ENCODE measurements at regions not wholly inside any gene's neighbourhood (a gene's known extent, or its start where the extent isn't known, plus 50 kb on each side); places are given as distances from the start of the nearest gene placed in this dataset.

DNA sequence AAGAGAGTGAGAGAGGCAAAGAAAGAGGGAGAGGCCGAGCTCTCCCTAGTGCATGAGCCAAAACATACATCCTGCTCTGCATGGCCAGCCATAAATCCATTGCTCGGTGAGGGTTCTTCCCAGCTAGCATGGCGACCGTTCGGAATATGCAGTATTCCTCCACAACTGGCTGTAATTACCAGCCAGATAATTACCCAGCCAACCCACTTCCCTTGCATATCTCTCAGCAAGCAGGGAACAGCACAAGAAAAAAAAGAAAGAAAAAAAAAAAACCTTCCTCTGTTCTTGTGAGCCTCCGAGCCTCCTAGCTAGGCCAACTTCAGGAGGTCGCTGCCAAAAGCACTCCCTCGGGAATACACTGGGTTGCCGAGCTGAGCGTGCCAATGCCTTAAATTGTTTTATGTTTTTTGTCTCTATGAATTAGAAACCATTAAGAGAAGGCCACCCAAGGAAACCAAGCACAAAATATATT, 567.9 kb downstream of the MED13L start:
- TF ChIP-seq, protein P1, sequence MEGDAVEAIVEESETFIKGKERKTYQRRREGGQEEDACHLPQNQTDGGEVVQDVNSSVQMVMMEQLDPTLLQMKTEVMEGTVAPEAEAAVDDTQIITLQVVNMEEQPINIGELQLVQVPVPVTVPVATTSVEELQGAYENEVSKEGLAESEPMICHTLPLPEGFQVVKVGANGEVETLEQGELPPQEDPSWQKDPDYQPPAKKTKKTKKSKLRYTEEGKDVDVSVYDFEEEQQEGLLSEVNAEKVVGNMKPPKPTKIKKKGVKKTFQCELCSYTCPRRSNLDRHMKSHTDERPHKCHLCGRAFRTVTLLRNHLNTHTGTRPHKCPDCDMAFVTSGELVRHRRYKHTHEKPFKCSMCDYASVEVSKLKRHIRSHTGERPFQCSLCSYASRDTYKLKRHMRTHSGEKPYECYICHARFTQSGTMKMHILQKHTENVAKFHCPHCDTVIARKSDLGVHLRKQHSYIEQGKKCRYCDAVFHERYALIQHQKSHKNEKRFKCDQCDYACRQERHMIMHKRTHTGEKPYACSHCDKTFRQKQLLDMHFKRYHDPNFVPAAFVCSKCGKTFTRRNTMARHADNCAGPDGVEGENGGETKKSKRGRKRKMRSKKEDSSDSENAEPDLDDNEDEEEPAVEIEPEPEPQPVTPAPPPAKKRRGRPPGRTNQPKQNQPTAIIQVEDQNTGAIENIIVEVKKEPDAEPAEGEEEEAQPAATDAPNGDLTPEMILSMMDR (IDR thresholded peaks at IDR 0.05; ENCODE audit: low read depth, low read length) = no peak
- no peak for TF ChIP-seq POLR2A (IDR thresholded peaks at IDR 0.05; ENCODE audit: extremely low read depth, insufficient read length)
- TF ChIP-seq, protein P2, sequence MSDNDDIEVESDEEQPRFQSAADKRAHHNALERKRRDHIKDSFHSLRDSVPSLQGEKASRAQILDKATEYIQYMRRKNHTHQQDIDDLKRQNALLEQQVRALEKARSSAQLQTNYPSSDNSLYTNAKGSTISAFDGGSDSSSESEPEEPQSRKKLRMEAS (IDR thresholded peaks at IDR 0.05; ENCODE audit: low read depth, low read length) = no peak
- TF ChIP-seq MYC (IDR thresholded peaks at IDR 0.05; ENCODE audit: low read depth, low read length) = no peak
- DNase-seq (ENCODE audit: low read depth) = no peak
- no peak overlapping the region for H3K4me3 ChIP-seq (ENCODE audit: low read depth, low read length)

DNA sequence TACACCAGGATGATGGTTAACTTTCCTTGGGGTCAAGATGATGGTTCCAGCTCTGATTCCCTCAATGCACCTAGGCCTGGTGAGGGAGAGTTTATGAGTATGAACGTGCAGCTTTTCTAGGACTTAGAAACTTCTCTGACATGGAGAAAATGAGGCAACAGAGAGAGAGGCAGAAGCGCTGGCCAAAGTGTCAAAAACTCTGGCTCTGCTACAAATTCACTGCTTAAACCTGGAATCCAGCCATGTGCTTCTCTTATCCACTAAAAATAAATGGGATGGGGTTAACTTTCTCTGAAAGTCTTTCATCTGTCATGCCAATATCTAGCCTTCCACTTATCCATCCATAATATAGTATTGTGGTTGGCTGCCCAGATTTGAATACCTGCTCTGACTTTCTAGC, 568.7 kb downstream of the MED13L start:
- no peak for DNase-seq (ENCODE audit: low read depth)
- no peak overlapping the region for H3K4me3 ChIP-seq (ENCODE audit: low read depth, low read length)
- TF ChIP-seq POLR2A (IDR thresholded peaks at IDR 0.05; ENCODE audit: extremely low read depth, insufficient read length) = no peak
- TF ChIP-seq, protein P2 (IDR thresholded peaks at IDR 0.05; ENCODE audit: low read depth, low read length) = no peak
- TF ChIP-seq MYC (IDR thresholded peaks at IDR 0.05; ENCODE audit: low read depth, low read length) = no peak
- TF ChIP-seq, protein P1 (IDR thresholded peaks at IDR 0.05; ENCODE audit: low read depth, low read length) = no peak

DNA sequence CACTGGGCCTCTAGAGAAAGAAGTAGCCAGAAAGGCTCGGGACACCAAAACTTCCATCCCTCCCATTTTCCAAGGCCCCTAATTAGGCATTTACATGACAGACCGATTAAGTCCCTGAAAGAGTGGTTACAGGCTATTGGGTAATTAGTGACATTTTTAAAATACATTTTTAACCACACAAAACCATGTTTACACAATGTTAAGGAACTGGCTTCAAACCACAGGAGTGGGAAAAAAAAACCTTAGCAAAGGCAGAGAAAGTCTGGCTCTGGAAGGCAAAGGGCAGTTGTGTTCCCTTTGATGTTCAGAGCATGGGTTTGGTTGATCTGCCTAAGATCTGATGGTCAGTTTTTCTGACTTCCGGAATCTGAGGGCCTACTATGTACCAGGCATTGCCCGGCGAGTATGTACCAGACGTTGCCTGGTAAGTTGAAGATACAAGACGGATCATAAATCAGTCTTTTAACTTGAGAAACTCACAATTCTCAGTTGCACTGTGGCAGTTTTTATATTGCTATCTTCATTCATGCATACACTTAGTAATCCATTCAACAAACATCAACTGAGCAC, 576.5 kb downstream of the MED13L start:
- no peak overlapping the region for H3K4me3 ChIP-seq (ENCODE audit: low read depth, low read length)
- DNase-seq (ENCODE audit: low read depth) = no peak
- TF ChIP-seq, protein P2 (IDR thresholded peaks at IDR 0.05; ENCODE audit: low read depth, low read length) = no peak
- TF ChIP-seq, protein P1 (IDR thresholded peaks at IDR 0.05; ENCODE audit: low read depth, low read length) = no peak
- TF ChIP-seq POLR2A (IDR thresholded peaks at IDR 0.05; ENCODE audit: extremely low read depth, insufficient read length) = no peak
- no peak for TF ChIP-seq MYC (IDR thresholded peaks at IDR 0.05; ENCODE audit: low read depth, low read length)

DNA sequence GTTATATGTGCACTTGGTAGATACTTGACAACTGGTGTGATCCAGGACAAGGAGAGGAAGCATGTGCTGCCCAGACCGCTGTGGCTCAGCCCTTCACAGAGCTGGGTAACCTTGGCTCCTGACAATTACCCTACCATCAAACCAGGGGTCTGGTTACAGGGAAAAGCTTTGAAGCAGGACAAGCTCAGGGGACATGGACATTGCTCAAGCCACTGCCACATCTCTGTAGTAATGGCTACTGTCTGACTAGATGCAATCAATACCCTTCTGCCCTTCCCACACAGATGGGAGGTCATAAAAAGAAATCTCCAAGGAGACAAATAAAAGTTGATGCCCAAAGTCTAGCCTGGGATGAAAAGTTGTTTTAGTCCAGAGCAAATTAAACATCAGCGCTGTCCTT, 577.4 kb downstream of the MED13L start:
- TF ChIP-seq, protein P1 (IDR thresholded peaks at IDR 0.05; ENCODE audit: low read depth, low read length) = no peak
- TF ChIP-seq MYC (IDR thresholded peaks at IDR 0.05; ENCODE audit: low read depth, low read length) (no peak), POLR2A (IDR thresholded peaks at IDR 0.05; ENCODE audit: extremely low read depth, insufficient read length) (no peak)
- TF ChIP-seq, protein P2 (IDR thresholded peaks at IDR 0.05; ENCODE audit: low read depth, low read length) = no peak
- H3K4me3 ChIP-seq (ENCODE audit: low read depth, low read length) = no peak overlapping the region
- DNase-seq (ENCODE audit: low read depth) = no peak

DNA sequence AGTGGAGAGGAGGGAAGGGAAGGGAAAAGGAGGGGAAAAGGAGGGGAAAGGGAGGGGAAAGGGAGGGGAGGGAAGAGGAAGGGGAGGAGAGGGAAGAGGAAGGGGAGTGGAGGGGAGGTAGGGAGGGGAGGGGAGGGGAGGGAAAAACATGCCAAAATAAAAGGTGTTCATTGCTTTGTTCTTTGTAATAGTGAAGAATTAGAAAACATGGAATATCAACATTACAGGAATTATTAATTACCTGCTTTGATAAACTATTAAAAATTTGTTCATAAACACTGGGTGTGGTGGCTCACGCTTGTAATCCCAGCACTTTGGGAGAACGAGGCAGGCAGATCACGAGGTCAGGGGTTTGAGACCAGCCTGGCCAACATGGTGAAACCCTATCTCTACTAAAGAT, 579.2 kb downstream of the MED13L start:
- TF ChIP-seq, protein P2 (IDR thresholded peaks at IDR 0.05; ENCODE audit: low read depth, low read length) = no peak
- TF ChIP-seq, protein P1 (IDR thresholded peaks at IDR 0.05; ENCODE audit: low read depth, low read length) = no peak
- TF ChIP-seq POLR2A (IDR thresholded peaks at IDR 0.05; ENCODE audit: extremely low read depth, insufficient read length) (no peak), MYC (IDR thresholded peaks at IDR 0.05; ENCODE audit: low read depth, low read length) (no peak)
- no peak for DNase-seq (ENCODE audit: low read depth)
- H3K4me3 ChIP-seq (ENCODE audit: low read depth, low read length) = no peak overlapping the region
